Suppressor macrophage treated with lipopolysaccharide for 1 hour (primary cell): ENCODE measurements at regions not wholly inside any gene's neighbourhood (a gene's known extent, or its start where the extent isn't known, plus 50 kb on each side); places are given as distances from the start of the nearest gene placed in this dataset.
"Not testable (repeated sequence)": the region's sequence is repeated elsewhere in the genome, so short reads cannot be mapped to it uniquely, and the experiment has no call there.

Experiments
- DNase-seq, 3 donors: peaks; one replicate each; pipeline ENCODE4 v3.0.0-alpha.2; 2020 to 2022

DNA sequence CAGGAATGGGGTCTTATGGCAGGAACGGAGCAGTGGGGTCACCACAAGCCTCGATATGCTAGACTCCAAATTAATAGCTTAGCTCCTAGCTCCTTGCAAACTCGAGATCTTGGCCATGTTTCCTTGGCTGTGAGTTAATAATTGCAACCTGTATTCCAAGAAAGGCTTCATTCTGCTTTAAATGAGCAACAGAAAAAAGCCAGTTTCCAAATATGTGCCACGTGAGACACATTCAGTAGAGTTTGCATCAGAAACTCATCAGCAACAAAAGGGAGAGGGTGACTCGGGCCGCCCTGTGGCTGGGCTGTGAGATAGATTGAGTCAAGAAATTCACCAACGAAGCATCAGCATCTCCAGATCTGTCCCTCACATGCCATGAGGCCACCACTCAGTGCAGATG, 112.0 kb downstream of the NPTX2 start:
- DNase-seq = peak in 1 of 3 donors; percentile 10

DNA sequence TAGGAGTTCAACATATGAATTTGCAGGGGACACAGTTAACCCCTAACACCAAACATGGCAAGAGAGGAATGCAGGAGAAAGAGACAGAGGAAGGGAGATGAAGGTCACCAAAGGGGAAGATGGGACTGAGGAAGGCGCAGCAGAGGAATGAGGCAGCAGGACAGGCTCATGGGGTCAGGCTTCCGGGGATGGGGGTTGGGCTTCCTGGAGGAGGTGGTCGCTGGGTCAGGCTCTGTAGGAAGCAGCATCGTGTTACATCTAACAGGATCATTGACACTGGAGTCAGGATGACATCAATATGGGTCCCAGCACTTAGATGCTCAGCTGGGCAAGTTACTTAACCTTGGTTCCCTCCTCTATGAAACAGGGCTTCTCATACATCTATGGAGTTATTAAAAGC, 113.2 kb downstream of the NPTX2 start:
- peak in 1 of 3 donors; percentile 6 for DNase-seq

DNA sequence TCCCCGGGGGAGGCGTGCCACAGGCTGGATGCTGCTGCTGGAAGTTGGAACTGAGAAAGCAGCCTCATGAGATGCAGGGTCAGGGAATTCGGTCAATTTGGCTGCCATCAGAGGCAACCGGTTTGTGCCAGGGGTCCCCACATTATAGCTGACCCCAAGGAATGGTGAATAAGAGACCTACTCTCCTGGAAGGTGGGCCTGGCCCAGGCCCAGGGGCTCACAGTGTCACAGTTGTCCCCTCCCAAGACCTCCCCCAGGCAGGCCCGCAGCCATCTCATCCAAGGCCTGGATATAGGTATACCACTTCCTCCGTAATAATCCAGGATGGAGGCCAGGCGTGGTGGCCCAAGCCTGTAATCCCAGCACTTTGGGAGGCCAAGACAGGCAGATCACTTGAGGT, 114.6 kb downstream of the NPTX2 start:
- DNase-seq = no peak

DNA sequence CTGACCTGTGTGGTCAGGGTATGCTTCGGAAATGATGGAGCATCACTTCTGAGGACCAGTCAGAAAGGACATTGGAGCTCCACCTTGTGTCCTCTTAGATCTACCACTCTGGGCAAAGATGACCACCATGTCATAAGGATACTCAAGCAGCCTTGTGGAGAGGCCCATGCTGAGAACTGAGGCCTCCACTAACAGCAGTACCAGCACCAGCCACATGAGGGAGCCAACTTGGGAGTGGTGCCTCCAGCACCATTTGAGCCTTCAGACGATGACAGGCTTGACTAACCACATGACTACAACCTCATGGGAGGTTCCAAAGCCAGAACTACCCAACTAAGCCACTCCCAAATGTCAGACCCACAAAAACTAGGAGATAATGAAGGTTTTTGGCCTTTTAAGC, 116.0 kb downstream of the NPTX2 start:
- DNase-seq = peak; percentile 67 to 75 (median 71)

DNA sequence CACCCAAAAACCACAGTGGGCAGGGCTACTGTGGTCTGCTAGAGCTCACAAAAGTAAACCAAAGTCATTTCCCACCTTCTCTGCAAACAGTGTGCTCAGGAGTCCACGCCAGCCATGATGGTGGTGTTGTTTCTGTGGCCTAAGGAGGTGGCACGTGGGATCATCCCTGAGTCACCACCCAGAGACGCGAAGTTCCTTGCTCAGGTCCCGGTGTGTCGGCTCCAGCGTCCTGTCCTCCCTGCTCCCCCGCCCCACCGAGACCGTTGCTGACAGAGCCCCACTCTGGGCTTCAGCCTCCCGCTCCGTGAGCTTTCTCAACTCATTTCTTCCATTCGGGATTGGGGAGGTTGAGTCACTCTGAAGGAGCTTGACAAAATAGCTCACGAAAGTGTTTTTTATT, 118.7 kb downstream of the NPTX2 start:
- DNase-seq = no peak

DNA sequence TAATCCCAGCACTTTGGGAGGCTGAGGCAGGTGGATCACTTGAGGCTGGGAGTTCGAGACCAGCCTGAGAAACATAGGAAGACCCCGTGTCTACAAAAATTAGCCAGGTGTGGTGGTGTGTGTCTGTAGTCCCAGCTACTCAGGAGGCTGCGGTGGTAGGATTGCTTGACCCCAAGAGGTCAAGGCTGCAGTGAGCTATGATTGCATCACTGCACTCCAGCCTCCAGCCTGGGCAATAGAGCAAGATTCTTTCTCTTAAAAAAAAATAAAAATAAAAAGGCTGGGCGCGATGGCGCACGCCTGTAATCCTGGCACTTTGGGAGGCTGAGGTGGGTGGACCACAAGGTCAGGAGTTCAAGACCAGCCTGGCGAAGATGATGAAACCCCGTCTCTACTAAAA, 119.4 kb downstream of the NPTX2 start:
- not testable (repeated sequence) for DNase-seq

DNA sequence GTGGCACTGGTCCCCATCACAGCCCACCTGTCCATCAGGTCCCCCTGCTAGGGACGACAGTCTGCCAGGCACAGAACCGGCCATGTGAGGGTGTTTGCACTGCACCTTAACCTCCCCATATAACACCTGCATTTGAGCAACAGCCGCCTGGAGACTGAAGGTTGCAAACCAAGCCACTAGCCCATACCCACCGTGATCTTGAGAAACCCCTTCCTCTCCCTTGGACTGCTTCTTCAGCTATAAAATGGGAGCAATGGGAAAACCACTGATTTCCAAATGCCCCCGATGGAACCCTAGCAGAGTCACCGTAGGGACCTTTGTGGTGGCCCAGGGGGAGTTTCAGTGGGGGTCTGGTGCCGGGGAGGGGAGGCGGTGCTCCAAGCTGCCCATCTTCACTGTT, 120.1 kb downstream of the NPTX2 start:
- DNase-seq = peak in 1 of 3 donors; percentile 14

DNA sequence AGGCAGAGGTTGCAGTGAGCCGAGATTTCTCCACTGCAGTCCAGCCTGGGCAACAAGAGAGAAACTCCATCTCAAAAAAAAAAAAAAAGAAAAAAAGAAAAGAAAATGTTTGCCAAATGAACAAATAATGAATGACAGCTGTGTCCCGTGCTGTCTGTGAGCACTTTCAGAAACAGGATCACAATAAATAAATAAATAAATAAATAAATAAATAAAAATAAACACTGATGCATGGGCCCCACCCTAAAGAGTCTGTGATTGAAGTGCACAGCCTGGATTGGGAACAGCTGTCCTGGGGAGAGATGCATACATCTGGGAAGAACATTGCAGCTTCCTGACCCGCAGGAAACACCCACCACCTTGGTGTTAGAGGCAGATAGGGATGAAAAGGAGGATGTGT, 123.6 kb downstream of the NPTX2 start:
- DNase-seq = peak in 1 of 3 donors; percentile 3

DNA sequence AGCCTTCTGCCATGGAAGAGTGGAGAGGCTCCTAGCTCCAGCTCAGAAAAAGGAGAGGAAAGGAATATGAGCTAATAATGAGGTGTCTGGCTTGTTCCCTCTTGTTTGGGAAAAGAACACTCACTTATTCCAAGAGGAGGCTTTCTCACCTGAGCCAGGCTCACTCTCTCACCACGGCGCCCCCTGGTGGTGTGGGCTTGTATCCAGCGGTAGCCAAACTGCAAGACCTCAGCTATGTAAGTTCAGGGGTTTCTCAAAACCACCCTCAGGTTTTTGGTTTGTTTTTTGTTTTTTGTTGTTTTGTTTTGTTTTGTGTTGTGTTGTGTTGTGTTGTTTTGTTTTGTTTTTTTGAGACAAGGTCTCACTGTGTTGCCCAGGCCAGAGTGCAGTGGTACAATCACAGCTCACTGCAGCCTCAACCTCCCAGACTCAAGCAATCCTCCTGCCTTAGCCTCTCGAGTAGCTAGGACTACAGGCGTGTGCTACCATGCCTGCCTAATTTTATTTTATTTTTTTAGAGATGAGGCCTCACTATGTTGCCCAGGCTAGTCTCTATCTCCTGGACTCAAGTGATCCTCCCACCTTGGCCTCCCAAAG, 124.0 kb downstream of the TMEM130 start:
- DNase-seq = peak; percentile 68 to 92 (median 77)

DNA sequence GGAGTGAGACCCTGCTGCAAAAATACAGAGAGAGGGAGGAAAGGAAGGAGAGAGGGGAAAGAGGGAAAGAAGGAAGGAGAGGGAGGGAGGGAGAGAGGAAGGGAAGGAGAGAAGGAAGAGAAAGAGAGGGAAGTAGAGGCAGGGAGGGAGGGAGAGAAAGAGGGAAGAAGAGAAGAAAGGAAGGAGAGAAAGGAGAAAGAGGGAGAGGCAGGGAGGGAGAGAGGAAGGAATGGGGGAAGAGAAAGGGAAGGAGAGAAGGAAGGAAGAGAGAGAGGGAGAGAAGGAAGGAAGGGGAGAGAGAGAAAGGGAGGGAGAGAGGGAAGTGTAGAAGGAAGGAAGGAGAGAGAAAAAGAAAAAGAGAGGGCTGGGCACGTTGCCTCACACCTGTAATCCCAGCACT, 121.7 kb downstream of the TMEM130 start:
- DNase-seq = no peak

DNA sequence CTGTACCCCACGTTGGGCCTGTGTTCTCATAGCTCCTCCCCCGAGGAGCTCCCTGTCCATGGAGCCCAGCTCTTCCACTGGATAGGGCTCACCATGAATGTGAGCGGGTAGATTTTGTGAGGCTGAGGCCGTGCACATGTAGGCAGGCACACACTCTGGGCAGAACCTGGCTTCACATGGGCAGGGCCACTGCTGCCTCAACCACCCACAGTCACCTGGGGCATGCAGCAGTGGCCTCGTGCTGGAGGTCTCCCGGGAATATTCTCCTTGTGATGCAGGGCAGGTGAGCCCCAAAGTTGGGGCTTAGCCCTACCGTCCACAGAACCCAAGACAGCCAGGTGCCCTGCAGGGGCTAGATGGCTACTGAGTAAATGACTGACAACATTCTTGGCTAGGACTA, 116.6 kb downstream of the TMEM130 start:
- no peak for DNase-seq

DNA sequence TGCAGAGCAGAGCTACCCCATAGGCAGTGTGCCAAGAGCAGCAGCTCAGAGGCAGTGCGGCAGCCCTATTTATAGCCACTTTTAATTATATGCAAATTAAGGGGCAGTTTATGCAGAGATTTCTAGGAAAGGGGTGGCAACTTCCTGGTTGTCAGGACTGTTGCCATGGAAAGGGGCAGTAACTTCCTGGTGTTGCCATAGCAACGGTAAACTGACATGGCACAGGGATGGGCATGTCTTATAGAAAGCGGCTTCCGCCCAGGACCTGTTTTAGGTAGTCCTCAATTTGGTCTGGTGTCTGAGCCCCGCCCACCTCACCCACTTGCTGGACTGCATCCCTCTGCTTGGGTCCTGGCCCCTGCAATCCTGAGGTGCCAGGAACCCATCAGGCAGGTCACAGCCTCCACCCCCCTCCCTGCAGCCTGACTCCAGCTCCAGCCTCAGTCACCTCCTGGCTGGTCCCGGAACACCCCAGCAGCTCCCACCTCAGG, 115.8 kb downstream of the TMEM130 start:
- DNase-seq = no peak

DNA sequence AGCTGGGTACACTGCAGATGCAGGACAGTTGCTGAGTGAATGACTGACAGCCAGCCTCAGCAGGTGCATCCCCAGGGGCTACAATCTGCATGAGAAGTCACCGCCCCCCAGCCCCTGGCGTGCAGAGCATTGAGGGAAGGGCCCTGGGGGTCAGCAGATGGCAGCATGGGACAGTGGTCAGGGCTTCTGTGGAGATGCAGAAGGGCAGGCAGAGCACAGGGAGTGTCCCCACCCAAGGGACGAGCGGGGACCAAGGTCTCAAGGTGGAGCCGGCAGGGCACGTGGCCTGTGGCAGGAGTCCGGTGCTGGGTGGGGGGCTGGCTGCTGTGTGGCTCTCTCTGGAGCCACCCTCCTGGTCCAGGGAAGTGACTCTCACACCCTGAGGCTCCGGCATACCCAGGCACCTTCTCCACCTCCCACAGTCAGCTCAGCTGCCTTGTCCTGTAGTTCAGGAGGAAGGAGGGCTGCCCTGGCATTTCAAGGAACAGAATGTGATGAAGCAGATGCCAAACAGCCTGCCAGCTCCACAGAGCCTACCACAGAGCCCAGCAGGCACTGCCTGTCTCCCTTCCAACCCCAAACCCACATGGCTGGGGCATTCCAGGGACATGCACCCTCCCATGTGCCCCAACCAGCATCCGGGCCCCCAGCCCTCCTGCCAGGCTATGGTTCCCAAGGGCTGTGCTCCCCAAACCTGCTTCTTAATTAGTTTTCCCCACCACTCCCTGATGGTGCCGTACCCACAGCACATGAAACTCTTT, 114.5 kb downstream of the TMEM130 start:
- DNase-seq = no peak

DNA sequence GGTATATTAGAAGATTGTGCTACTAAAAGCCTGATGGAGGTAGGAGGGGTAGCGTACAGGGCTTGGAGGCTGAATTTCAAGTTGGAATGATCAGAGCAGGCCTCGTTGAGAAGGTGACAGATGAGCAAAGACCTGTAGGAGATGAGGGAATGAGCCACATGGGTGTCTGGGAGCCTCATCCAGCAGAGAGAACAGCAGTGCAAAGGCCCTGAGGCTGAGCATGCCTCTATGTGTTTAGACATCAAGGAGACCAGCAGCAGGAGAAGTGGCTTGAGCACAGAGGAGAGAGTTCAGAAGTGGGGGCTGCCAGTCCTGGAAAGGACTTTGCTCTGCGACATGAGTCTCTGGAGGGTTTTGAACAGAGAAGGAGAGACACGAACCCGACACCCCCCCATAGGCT, 111.7 kb downstream of the TMEM130 start:
- DNase-seq = no peak

DNA sequence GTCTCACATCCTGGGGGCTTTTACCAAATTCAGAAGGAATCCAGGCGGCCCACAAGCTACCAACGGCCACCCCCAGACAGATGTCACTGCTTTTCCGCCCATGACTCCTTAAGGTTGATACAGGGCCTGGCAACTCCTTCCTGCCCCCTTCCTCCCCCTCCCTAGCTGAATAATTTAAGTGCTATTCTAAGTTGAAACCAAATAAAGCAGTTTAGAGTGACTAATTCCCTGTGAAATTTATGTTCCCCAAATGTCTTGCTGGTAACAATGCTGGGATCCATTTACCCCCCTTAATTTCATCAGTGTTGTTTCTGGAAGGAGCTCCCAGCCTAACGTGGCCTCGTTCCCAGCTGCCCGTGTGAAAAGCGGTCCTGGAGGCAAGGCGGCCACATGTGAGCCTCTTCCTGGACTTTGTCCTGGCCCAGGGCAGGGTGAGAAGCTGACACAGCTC, 109.6 kb downstream of the TMEM130 start:
- DNase-seq = no peak

DNA sequence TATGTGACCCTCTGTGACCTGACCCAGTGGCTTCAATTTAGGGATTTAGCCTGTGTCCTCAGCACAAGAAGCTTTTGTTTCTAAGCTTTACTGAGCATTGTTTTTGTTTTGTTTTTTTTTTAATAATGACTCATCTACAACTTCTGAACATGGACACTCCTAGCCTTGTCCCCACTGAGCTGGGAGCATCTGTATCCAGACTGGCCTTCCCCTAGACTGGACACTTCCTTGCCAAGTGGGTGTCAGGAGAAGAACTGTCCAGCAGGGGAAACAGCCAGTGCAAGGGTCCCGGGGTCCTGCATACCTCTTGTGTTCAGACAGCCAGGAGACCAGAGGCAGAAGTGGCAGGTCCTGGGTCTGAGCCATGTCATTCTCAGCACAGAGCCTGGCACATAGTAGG, 108.6 kb downstream of the TMEM130 start:
- DNase-seq = no peak

DNA sequence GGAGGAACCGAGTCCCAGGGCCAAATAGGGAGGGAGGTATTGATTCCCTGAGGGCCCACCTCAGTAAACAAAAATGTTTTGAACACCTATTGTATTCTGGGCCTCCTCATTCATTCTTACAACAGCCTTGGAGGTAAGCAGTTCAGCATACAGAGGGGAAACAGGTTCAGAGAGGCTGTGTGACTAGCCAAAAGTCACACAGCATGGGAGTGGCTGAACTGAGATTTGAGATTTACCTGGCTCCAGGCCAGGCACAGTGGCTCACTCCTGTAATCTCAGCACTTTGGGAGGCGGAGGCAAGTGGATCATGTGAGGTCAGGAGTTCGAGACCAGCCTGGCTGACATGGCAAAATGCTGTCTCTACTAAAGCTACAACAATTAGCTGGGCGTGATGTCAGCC, 107.2 kb downstream of the TMEM130 start:
- no peak for DNase-seq

DNA sequence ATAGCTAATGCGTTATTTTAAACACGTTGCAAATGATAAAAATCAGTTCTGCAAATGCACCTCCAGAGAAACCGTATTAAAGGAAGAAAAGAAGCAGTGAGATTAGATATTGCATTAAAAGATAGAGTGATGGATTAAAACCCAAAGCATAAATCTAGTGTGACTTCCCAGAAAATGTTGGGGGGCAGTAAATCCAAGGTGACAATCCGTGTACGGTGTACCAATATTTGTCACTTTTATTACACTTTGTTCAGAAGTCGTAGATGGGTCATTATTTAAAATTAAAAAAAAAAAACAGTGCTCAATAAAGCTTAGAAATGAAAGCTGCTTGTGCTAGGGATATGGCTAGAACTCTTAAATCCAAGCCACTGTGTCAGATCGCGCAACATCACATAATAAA, 106.4 kb downstream of the TMEM130 start:
- no peak for DNase-seq

DNA sequence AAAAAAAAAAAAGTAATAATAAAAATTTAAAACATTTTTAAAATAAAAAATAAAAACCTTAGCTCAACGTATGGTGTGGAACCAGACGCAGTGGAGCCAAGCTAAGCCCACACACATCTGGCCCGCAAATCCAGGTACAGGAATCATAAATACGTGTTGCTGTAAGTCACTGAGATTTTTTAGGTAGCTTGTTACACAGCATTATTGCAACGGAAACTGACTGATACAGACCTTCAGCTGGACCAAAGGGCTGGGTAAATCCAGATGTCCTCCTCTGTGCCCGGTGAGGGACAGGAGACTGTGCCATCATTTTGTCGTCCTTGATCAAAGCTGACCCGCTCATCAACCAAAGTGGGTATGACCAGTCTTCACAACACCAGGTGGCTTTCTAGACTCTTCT, 104.9 kb downstream of the TMEM130 start:
- DNase-seq = no peak

DNA sequence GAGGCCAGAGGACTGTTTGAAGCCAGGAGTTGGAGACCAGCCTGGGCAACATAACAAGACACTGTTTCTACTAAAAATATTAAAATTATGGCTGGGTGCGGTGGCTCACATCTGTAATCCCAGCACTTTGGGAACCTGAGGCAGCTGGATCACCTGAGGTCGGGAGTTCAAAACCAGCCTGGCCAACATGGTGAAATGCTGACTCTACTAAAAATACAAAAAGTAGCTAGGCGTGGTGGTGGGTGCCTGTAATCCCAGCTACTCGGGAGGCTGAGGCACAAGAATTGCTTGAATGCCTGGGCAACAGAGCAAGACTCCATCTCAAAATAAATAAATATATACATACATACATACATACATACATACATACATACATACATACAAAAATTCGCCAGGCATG, 99.7 kb downstream of the TMEM130 start:
- DNase-seq = not testable (repeated sequence)

DNA sequence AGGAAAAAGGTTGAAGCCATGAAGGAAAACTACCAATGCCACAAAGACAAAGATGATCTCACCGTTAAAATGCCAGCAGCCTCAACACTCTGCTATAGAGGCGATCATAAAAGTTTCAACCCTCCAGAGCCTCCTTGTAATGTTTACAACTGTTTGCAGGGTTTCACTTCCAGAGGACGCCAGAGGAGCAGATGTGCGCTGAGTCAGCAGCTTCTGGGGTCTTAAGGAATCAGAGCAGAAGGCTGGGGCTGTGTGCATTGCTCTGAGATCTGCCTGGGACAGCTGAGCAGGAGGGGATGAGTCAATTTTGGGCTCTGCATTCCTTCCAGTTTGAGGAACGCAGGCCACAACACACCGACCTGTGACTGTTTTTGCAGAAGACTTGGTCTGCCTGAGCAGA, 98.3 kb downstream of the TMEM130 start:
- DNase-seq = peak in 2 of 3 donors; percentile 21 to 26

DNA sequence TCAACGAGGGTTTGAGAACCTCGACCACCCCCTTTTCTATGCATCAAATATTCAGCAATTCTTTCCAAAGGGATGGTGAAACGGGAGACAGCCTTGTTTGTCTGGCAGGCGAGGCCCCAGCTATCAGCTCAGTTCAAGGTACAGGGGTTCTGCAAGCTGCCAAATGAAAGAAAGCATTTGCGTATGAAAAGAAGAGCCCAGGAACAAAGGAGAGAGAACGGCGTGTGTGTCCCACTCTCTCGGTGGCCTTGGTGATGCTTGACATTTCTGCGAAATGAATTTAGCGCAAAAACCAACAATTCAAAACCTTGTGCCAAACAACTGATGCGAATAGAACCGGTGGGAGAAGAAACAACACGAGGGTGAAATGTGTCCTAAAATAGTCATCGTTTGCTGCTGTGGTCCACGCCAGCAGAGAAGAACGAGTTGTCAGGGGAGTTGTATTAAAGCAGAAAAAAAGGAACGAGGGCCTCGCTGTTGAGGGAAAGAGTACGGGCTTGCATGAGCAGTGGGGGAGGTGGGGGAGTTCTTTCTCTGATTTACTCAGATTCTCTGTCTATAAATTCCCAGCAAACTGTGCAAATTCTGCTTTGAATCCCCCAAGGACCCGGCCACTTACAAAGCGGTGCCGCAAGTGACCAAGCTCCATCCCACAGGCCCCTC, 97.7 kb downstream of the TMEM130 start:
- no peak for DNase-seq

DNA sequence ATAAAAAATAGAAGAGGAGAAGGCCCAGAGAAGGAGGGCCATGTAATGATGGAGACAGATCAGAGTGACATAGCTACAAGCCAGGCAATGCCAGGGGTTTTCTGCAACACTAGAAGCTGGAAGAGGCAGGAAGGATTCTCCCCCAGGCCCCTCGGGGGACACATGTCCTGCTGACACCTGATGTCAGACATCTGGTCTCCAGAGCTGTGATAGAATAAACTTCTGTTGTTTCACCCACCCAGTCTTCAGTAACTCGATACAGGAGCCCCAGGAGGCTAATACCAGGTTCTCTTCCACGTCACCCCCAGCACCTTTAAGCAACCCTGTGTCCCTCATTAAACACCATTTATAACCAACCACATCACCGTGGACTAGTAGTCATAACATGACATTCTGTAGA, 94.9 kb downstream of the TMEM130 start:
- no peak for DNase-seq

DNA sequence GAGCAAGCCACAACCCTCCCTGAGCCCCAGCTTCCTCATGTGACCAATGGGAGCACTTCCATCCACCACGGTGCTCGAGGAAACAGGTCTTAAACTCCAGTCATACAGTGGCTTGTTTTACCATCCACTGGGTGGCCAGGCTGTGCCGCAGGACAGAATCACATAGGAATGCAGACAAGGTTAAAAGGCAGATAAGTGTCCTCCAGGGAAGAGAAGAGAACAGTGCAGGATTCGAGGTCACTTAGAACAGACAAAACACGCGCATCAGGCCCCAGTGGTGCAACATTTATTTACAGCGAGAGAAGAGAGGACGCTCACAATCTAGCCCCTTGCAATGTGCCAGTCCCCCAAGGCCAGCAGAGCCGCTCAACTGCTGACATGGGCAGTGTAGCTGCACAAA, 92.8 kb downstream of the TMEM130 start:
- no peak for DNase-seq
